Ishikawa (cell line): ENCODE measurements at regions not wholly inside any gene's neighbourhood (a gene's known extent, or its start where the extent isn't known, plus 50 kb on each side); places are given as distances from the start of the nearest gene placed in this dataset.

Experiments
- CEBPB ChIP-seq: IDR thresholded peaks from 2 replicates; pipeline ENCODE4 v1.6.1; 2012
- CREB1 ChIP-seq: IDR thresholded peaks from 2 replicates; pipeline ENCODE4 v1.6.1; 2012; ENCODE audit warnings: low read depth
- EGR1 ChIP-seq: IDR thresholded peaks from 2 replicates; pipeline ENCODE4 v1.6.1; 2012
- EP300 ChIP-seq: IDR thresholded peaks from 2 replicates; pipeline ENCODE4 v1.6.1; 2012; ENCODE audit warnings: borderline replicate concordance
- FOXM1 ChIP-seq: IDR thresholded peaks from 2 replicates; pipeline ENCODE4 v1.6.1; 2012; ENCODE audit warnings: low read depth, borderline replicate concordance
- NFIC ChIP-seq: IDR thresholded peaks from 2 replicates; pipeline ENCODE4 v1.6.1; 2012
- RAD21 ChIP-seq: IDR thresholded peaks from 2 replicates; pipeline ENCODE4 v1.6.1; 2012; ENCODE audit warnings: low read depth
- TAF1 ChIP-seq: IDR thresholded peaks from 2 replicates; pipeline ENCODE4 v1.6.1; 2012; ENCODE audit warnings: low read depth, mild to moderate bottlenecking
- TCF12 ChIP-seq: IDR thresholded peaks from 2 replicates; pipeline ENCODE4 v1.6.1; 2012; ENCODE audit warnings: low read depth
- TEAD4 ChIP-seq: IDR thresholded peaks from 2 replicates; pipeline ENCODE4 v1.6.1; 2012
- YY1 ChIP-seq: IDR thresholded peaks from 2 replicates; pipeline ENCODE4 v1.6.1; 2012; ENCODE audit warnings: low read depth
- ZBTB7A ChIP-seq: IDR thresholded peaks from 2 replicates; pipeline ENCODE4 v1.6.1; 2012; ENCODE audit warnings: low read depth
- TF ChIP-seq, protein P1 (sequence below): IDR thresholded peaks from 2 replicates; pipeline ENCODE4 v1.6.1; 2012
- TF ChIP-seq, protein P2 (sequence below): IDR thresholded peaks from 2 replicates; pipeline ENCODE4 v1.6.1; 2012
- TF ChIP-seq, protein P3 (sequence below): IDR thresholded peaks from 2 replicates; pipeline ENCODE4 v1.6.1; 2012; ENCODE audit warnings: low read depth, mild to moderate bottlenecking

GRCh38 chrX:17922303-17922702, 61.2 kb upstream of the RAI2 start:
- TF ChIP-seq YY1 (no peak), FOXM1 (no peak), EGR1 (no peak), CREB1 (no peak), NFIC (no peak)
- TF ChIP-seq, protein P1, sequence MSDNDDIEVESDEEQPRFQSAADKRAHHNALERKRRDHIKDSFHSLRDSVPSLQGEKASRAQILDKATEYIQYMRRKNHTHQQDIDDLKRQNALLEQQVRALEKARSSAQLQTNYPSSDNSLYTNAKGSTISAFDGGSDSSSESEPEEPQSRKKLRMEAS, result no peak

- no peak for TF ChIP-seq RAD21
- TF ChIP-seq CEBPB, result no peak
- no peak for TF ChIP-seq ZBTB7A
- no peak for TF ChIP-seq YY1
- TF ChIP-seq, protein P1, result no peak
- TF ChIP-seq TEAD4, result no peak
- TF ChIP-seq TAF1, result no peak
- no peak for TF ChIP-seq EP300
- no peak for TF ChIP-seq TCF12
- no peak for TF ChIP-seq NFIC
- TF ChIP-seq FOXM1, result no peak
- TF ChIP-seq, protein P2, sequence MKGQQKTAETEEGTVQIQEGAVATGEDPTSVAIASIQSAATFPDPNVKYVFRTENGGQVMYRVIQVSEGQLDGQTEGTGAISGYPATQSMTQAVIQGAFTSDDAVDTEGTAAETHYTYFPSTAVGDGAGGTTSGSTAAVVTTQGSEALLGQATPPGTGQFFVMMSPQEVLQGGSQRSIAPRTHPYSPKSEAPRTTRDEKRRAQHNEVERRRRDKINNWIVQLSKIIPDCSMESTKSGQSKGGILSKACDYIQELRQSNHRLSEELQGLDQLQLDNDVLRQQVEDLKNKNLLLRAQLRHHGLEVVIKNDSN, result no peak
- TF ChIP-seq EGR1, result no peak
- TF ChIP-seq, protein P3, sequence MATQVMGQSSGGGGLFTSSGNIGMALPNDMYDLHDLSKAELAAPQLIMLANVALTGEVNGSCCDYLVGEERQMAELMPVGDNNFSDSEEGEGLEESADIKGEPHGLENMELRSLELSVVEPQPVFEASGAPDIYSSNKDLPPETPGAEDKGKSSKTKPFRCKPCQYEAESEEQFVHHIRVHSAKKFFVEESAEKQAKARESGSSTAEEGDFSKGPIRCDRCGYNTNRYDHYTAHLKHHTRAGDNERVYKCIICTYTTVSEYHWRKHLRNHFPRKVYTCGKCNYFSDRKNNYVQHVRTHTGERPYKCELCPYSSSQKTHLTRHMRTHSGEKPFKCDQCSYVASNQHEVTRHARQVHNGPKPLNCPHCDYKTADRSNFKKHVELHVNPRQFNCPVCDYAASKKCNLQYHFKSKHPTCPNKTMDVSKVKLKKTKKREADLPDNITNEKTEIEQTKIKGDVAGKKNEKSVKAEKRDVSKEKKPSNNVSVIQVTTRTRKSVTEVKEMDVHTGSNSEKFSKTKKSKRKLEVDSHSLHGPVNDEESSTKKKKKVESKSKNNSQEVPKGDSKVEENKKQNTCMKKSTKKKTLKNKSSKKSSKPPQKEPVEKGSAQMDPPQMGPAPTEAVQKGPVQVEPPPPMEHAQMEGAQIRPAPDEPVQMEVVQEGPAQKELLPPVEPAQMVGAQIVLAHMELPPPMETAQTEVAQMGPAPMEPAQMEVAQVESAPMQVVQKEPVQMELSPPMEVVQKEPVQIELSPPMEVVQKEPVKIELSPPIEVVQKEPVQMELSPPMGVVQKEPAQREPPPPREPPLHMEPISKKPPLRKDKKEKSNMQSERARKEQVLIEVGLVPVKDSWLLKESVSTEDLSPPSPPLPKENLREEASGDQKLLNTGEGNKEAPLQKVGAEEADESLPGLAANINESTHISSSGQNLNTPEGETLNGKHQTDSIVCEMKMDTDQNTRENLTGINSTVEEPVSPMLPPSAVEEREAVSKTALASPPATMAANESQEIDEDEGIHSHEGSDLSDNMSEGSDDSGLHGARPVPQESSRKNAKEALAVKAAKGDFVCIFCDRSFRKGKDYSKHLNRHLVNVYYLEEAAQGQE, result no peak
- TF ChIP-seq CREB1, result no peak
Measured at GRCh38 chrX:17919896-17920446, 58.9 kb upstream of the RAI2 start.

DNA sequence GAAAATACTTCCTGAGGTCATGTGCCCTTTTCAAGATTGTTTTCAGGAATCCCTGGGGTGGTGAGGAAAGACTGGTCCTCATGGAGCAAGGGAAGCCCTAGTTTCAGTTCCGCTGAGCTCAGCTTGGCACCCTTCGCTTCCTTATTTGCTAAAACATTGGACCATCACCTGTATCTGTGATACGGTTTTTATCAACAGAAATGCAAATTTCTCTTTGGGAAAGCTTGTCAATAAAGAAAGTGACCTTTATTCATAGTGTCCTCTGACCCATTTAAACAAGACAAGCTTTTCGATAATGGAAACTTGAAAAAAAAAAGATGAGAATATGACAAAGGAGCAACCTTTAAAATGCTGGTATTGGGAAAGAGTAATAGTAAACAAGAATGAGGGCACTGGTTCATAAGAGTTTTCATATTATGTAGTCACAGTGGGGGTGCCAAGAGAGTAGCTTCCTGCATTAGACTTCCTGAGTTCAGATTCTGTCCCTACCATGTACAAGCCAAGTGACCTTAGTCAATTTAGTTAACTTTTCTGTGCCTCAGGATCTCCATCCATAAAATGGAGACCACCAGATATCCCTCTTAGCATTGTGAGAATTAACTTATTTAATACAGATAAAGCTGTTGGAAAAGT, 57.0 kb upstream of the RAI2 start:
- TF ChIP-seq, protein P1, result no peak
- TF ChIP-seq TCF12 (no peak), CEBPB (no peak), NFIC (no peak), YY1 (no peak), FOXM1 (no peak), ZBTB7A (no peak), EP300 (no peak), EGR1 (no peak), TAF1 (no peak), TEAD4 (no peak), CREB1 (no peak), RAD21 (no peak)
- TF ChIP-seq, protein P3, result no peak
- TF ChIP-seq, protein P2, result no peak

- TF ChIP-seq TCF12 (no peak), TAF1 (no peak), YY1 (no peak), RAD21 (no peak), CREB1 (no peak), NFIC (no peak), CEBPB (no peak), ZBTB7A (no peak), FOXM1 (no peak), EGR1 (no peak), EP300 (no peak), TEAD4 (no peak)
- TF ChIP-seq, protein P3, result no peak
- TF ChIP-seq, protein P1, result no peak
- TF ChIP-seq, protein P2, result no peak
Measured at GRCh38 chrX:17913801-17914200, 52.7 kb upstream of the RAI2 start.
